ENCODE measurements at regions not wholly inside any gene's neighbourhood (a gene's known extent, or its start where the extent isn't known, plus 50 kb on each side); places are given as distances from the start of the nearest gene placed in this dataset.

DNA sequence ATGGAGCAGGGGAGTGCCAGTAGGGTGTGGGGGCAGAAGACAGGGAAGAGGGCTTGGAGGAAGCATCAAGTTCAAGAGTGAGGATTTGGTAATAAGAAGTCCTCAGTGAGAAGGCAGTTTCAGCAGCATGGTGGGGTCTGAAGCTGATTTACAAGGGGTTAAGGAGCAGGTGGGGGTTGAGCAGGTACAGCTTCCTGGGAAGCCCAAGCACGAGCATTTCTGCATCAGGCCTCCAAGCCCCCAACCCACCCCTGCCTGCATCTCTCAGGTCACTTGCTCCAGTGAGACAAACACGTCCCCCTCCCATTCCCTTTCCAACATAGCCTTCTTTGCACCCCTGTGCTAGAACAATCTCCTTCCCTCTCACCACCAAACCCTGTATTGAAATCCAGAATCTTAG lies 574.7 kb downstream of the MATN1 start:
- 66 to 71% methylated on average over 2 of the region's 2 CpGs for WGBS, 2 donors
- Histone ChIP-seq H3K4me1 (no peaks in the 10 kb centered on the region), H3K36me3 (no peaks in the 10 kb centered on the region), H3K9me3 (peaks cover 0 to 9% (median 0%) of the 10 kb centered on the region in 4 donors), H3K4me3 (no peak overlapping the region), H3K27me3 (no peaks in the 10 kb centered on the region), H3K27ac (no peak overlapping the region)
- TF ChIP-seq, protein P1, sequence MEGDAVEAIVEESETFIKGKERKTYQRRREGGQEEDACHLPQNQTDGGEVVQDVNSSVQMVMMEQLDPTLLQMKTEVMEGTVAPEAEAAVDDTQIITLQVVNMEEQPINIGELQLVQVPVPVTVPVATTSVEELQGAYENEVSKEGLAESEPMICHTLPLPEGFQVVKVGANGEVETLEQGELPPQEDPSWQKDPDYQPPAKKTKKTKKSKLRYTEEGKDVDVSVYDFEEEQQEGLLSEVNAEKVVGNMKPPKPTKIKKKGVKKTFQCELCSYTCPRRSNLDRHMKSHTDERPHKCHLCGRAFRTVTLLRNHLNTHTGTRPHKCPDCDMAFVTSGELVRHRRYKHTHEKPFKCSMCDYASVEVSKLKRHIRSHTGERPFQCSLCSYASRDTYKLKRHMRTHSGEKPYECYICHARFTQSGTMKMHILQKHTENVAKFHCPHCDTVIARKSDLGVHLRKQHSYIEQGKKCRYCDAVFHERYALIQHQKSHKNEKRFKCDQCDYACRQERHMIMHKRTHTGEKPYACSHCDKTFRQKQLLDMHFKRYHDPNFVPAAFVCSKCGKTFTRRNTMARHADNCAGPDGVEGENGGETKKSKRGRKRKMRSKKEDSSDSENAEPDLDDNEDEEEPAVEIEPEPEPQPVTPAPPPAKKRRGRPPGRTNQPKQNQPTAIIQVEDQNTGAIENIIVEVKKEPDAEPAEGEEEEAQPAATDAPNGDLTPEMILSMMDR (IDR thresholded peaks at IDR 0.05) = no peak
- TF ChIP-seq EP300 (IDR thresholded peaks at IDR 0.05) (no peak), POLR2A (IDR thresholded peaks at IDR 0.05) (no peak)
- no peak for DNase-seq (ENCODE audit: low spot score in 2 of 2)

DNA sequence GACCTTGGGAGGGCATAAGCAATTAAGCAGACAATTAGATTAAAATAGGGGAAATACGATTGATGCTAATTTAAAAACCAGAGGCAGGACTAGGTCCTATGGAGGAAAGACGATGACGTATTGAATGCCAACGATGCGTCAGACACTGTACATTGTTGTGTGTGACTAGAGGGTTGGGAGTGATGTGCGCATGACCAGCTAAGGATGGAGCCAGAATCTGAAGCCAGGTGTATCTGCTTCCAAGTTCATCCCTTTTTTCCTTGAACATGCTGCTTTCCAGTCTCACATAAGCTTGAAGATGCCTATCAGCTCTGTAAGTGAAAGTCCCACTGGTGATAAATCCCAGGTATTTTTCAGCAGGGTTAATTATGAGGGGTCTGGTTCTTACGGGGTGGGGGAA lies 576.2 kb downstream of the MATN1 start:
- TF ChIP-seq, protein P1 (IDR thresholded peaks at IDR 0.05) = no peak
- TF ChIP-seq POLR2A (IDR thresholded peaks at IDR 0.05) = no peak
- TF ChIP-seq EP300 (IDR thresholded peaks at IDR 0.05) = no peak
- Histone ChIP-seq H3K4me3 (no peak overlapping the region), H3K4me1 (no peaks in the 10 kb centered on the region), H3K9me3 (peaks cover 0 to 16% (median 0%) of the 10 kb centered on the region in 4 donors), H3K27ac (no peak overlapping the region), H3K27me3 (no peaks in the 10 kb centered on the region), H3K36me3 (no peaks in the 10 kb centered on the region)
- DNase-seq (ENCODE audit: low spot score in 2 of 2) = no peak
- 87 to 89% methylated on average over 7 of the region's 7 CpGs for WGBS, 2 donors

DNA sequence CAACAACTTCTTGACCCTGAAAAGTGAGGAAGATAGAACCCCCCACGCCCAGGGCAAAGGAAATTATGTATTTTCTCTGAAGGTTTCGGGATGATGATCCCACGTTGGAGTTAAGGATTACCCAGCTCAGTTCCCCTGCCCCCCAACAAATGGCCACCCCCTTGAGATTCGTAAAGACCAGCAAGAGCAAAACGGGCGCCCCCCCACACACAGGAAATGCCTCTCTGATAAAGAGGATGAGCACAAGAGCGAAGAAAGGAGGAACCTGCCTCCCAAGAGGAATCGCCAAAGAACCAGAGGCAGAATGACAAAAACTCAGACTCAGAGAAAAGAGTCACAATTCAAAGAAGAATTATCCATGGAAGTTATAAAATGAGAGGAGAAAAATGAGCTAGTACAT lies 576.9 kb downstream of the MATN1 start:
- DNase-seq (ENCODE audit: low spot score in 2 of 2) = no peak
- TF ChIP-seq POLR2A (IDR thresholded peaks at IDR 0.05) (no peak), EP300 (IDR thresholded peaks at IDR 0.05) (no peak)
- TF ChIP-seq, protein P1 (IDR thresholded peaks at IDR 0.05) = no peak
- Histone ChIP-seq H3K27me3 (no peaks in the 10 kb centered on the region), H3K9me3 (peaks cover 0 to 11% (median 0%) of the 10 kb centered on the region in 4 donors), H3K27ac (no peak overlapping the region), H3K4me3 (no peak overlapping the region), H3K4me1 (no peaks in the 10 kb centered on the region), H3K36me3 (no peaks in the 10 kb centered on the region)
- WGBS, 2 donors = 53% methylated on average over 8 of the region's 8 CpGs

DNA sequence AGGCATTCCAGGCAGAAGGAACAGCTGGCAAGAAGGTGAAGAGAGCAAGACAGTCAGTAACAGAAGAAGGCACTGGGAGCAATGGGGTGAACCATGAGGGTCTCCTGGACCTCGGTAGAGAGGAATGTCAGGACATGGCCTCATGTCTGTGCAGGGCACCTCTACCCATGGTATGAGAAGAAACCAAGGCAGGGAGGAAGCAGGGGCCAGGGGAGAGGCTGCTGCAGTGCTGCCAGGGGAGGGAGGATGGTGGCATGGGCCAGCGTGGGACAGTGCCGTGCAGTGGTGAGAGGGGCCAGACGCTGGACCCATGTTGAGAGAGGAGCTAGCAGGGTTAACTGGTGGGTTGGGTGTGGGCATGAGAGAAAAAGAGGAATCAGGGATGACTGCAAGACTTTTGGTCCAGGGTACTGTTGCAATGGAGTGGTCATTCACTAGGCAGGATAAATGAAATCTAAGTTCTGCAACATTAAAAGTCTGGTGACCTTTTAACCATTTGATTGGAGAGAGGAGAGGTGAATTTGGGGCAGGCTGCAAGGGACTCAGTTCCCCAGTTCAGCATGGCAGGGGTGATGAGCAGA lies 577.6 kb downstream of the MATN1 start:
- Histone ChIP-seq H3K4me3 (no peak overlapping the region), H3K27ac (no peak overlapping the region), H3K9me3 (peaks cover 0 to 9% (median 0%) of the 10 kb centered on the region in 4 donors), H3K36me3 (no peaks in the 10 kb centered on the region), H3K4me1 (no peaks in the 10 kb centered on the region), H3K27me3 (no peaks in the 10 kb centered on the region)
- WGBS, 2 donors = 73 to 75% methylated on average over 4 of the region's 4 CpGs
- no peak for TF ChIP-seq POLR2A (IDR thresholded peaks at IDR 0.05)
- TF ChIP-seq, protein P1 (IDR thresholded peaks at IDR 0.05) = no peak
- TF ChIP-seq EP300 (IDR thresholded peaks at IDR 0.05) = no peak
- no peak for DNase-seq (ENCODE audit: low spot score in 2 of 2)

DNA sequence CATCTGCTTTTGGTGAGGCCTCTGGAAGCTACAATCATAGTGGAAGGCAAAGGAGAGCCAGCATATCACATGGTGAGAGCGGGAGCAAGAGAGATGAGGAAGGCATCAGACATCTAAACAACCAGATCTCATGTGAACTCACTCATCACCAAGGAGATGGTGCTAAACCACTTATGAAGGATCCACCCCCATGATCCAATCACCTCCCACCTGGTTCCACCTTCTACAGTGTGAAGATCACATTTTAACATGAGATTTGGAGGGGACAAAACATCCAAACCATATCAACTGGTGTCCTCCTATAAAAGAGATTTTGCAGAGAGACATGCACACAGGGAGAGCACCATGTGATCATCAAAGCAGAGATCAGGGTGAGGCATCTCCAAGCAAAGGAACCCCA lies 578.6 kb downstream of the MATN1 start:
- no peak overlapping the region for H3K27ac ChIP-seq
- no peak for DNase-seq (ENCODE audit: low spot score in 2 of 2)
- H3K27me3 ChIP-seq = no peaks in the 10 kb centered on the region
- H3K4me3 ChIP-seq = no peak overlapping the region
- H3K9me3 ChIP-seq = peaks cover 0 to 7% (median 0%) of the 10 kb centered on the region in 4 donors
- 85 to 94% methylated on average over 1 of the region's 1 CpG for WGBS, 2 donors
- no peaks in the 10 kb centered on the region for H3K36me3 ChIP-seq
- H3K4me1 ChIP-seq = no peaks in the 10 kb centered on the region
- TF ChIP-seq POLR2A (IDR thresholded peaks at IDR 0.05) (no peak), EP300 (IDR thresholded peaks at IDR 0.05) (no peak)
- TF ChIP-seq, protein P1 (IDR thresholded peaks at IDR 0.05) = no peak
